GM19395 (cell line): ENCODE measurements at regions not wholly inside any gene's neighbourhood (a gene's known extent, or its start where the extent isn't known, plus 50 kb on each side); places are given as distances from the start of the nearest gene placed in this dataset.

Experiments
- ATAC-seq: cut with Tn5 transposase; IDR thresholded peaks from one replicate; pipeline ENCODE4 v1.9.1; 2021; ENCODE audit warnings: mild to moderate bottlenecking, moderate library complexity; ENCODE audit not compliant: unreplicated experiment

DNA sequence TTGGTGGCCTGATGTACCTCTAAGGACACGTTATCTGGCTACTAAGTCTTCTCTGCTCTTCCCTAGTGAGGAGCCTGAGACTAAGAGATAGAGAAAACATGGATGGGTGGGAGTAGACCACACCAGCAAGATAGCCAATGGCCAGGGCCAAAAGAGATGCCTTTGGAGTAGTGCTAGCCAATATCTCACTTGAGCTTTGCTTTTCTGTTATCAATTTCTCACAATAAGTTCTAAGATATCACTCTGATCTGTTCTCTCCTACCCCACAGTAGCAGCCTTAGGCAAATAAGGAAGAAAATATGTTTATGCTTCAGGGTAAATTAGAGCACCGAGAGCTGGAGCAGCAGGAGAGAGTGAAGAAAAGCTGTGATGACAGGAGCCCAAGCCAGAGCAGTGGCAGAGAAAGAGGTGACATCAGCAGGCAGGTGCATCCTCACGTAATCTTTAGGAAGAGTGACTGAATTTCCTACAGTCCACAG, 343.9 kb upstream of the NOCT start:
- no peak for ATAC-seq

DNA sequence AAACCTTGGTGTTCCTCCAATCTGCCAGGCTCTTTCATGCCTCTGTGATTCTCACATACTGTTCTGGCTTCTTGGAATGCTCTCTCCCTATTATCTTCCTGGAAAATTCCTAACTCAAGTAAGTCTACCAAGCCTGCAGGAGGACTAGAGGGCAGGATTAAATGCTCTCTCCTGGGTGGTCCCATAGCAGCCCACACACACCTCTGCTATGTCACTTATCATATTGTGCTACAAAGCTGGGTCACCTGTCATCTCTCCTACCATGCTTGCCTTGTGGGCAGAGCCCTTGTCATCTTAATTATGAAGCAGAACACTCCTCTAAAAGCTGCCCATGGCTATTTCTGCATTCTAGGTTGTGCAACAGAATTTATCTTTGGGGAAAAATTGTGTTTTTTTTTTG, 344.5 kb upstream of the NOCT start:
- ATAC-seq: no peak

DNA sequence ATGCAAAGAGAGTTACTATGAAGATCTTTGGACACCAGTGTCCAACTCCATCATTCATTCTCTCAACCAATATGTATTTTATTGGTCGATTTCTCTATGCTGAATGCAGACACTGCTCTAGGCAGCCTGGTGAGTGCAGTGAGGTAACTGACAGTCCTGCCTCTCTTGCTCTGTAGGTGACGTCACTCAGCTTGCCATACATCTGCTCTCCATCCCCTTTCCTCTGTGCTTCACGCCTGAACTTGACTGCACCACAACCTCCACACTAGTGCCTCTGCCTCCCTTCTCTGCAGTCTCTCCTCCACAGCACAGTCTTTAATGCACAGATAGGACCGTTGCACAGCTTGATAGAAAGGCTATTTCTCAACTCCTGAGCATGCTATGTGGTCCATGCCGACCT, 344.9 kb upstream of the NOCT start:
- ATAC-seq: no peak

DNA sequence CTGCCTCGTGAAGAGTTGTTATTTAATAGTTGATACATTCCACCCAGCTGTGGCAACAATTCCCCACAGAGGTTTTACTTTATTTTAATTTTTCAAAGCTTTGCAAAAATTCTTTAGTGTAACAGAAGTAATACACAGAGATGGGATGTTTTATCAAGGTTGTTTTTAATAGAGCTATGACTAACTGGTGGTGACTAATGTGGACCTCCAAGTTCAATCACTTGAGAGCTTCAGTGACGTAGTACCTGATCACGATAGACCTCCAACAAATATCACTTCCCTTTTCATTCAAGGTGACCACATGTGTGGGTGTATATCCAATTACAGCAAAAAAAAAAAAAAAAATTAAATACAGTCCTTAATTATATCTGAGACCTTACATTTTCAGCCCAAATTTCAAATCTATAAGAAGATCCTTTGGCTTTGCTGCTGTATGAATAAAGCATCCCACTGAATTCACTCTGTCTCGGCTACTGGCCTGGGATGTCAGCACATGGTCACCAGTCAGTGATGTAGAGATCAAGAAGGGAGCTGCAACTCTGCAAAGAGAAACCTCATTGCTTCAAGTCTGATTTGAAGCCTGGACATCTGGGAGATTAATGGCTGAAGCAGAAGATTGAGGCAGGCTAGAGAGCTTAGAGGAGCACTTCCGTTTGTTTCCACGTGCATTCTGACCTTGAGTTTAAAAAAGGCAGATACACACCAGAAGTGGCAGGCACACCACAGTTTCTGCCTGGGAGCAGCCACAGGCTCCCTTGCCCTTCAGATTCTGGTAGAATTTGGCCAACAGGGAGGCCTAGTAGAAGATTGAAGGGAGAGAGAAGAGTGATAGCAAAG, 345.9 kb upstream of the NOCT start:
- no peak for ATAC-seq

DNA sequence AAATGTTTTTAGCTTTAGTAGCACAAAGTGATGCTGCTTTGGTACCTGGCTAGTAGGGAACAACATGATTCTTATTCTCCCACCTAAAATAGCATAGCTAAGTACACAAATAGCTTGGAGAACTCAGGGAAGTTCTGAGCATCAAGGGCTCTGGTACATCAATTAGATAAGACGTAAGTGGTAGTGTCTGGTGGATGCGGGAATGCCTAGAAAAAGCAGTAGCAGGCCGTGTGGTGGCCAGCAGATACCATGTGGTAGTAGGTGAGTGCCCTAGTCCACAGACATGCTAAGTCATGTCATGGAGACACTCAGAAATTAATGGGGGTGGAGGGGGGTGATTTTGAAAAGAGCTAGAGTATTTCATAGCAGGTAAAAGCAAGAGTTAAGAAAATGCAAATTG, 347.3 kb upstream of the NOCT start:
- no peak for ATAC-seq

DNA sequence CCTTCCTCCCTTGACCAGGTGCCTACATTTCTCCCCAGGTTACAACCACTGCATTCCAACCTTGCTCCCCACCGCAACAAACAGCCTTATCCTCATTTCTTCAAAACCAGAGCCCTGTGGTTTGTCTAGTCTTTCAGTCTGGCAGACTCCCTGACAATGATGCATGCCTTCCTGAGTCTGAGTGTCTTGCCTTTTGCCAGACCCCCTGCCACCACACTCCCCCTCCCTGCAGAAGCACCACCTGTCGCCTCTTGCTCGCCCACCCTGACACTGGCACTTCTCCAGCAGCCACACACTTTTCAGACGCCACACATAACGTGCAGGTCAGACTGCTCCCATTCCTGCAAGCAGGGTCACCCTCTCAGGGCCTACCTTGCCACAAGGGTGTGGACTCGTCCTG, 349.2 kb upstream of the NOCT start:
- ATAC-seq: no peak

DNA sequence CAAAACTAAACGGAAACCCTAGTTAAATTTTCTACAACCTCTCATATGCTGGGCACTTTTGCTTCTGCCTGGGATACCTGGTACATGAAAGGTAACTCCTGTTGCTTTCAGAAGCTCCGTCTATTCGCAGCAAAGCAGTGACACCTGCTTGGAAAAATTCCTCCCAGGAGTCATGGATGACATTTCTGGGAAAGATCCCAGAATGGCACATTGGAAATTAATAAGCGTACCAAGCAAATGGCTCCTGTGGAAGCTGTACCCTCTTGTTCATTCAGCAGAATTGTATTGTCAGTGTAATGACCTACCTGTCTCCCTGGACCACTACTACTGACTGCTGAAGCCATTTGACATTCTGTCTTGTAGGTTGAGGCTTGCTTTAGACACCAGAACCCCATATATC, 349.7 kb upstream of the NOCT start:
- ATAC-seq: no peak

DNA sequence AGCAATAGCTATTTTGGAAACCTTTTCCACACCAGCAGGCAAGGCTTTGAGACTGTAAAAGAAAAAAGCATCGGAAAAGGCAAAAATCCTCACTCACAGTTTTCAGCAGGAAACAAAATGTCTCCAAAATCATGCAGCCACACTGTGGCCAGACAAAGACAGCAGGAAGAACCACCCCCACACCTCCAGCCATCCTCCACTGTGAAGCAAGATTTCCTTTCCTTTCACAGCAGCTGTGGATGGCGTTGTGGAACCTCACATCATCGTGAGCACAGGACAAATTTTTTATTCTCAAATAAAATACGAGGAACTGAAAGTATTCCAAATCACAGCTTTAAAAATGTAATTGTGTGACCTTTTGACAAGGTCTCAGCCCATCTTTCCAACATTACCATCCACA, 351.7 kb upstream of the NOCT start:
- no peak for ATAC-seq

DNA sequence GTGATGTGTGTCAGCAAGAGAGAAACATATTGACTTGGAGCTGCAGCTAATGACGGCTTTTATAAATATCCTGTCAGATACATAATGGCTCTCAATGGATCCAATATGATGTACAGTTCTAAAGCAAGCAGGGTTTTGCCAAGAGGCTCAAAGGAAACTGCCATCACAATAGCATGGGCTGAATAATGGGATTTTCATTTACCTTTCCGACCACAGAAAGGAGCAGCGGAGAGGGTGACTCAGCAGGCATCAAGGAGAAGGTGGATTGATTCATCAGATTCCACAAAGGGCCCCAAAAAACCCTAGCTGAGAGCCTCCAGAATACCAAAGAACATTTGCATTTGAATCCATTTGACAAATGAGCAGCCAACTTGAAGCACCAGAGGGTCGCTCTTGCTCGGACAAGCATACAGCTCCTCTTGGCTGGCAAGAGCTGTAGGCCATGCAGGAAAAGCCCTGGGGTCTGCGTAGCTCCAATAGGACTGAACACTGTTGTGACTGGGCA, 355.7 kb upstream of the NOCT start:
- no peak for ATAC-seq

DNA sequence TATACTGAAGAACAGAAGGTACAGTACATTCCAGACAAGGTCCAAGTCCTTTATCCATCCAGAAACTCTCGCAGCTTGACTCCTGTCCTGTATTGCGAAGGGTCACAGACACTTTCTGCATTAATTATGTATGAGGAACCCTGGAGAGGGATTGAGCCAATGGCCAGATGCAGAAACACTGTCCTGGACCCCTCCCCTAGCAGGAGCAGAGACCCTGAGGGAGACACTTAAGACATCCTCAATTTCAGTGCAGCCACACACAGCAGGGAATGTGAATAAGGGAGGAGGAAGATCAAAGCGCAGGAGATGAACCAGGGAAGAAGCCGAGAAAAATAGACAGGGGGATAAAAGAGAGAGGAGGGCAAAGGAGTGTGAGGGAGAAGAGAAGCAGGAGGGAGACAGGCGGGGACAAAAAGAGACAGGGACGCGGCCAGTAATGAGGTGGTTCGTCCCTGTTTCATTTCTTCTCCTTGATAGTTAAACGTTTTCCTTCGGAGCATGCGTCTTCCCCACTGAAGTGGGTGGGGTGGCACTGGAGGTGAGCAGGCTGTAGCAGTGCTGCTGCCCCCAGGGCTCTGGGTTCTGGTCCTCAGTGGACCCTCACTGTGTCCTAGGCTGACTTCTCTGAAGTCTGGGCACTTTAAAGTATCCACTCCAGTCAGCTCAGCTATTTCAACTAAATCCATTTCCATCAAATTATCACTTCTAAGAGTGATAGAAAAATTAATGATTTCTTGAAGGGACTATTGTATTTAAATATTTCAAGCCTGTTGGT, 356.4 kb upstream of the NOCT start:
- no peak for ATAC-seq

DNA sequence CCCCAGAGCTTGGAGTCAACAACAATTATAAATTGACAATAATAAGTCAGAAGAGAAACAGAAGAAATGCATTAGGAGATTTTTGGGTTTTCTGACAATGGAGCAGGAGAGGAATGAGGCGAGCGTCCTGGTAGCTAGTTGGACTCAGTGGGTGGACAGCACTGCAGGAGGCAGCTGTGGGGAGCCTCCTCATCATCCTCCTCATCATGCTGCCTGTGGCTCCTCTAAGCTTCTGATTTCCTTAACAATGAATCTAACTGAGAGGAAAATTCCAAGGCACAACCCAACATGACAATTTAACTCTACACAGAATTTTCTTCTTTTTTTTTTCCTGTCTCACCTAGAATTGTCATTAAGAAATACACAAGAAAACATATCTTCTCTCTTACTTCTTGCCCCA, 357.1 kb upstream of the NOCT start:
- ATAC-seq: no peak

DNA sequence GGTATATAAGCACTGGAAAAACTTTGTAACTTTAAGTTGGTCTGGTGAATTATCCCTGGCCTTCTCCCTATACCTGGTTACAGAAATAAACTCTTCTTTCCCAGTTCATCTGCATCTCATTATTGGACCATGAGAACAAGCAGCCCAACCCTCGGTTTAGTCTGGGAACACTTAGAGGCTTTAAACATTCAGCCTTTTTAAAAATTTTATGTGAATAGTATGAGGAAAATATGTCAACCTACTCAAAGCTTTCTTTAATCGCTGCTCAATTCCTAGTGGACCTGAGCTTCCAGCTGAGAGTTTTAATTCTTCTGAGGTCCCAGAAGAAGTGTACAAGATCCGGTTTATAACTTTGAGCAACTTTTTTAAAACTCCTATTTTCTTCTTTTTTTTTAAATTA, 358.6 kb upstream of the NOCT start:
- no peak for ATAC-seq

DNA sequence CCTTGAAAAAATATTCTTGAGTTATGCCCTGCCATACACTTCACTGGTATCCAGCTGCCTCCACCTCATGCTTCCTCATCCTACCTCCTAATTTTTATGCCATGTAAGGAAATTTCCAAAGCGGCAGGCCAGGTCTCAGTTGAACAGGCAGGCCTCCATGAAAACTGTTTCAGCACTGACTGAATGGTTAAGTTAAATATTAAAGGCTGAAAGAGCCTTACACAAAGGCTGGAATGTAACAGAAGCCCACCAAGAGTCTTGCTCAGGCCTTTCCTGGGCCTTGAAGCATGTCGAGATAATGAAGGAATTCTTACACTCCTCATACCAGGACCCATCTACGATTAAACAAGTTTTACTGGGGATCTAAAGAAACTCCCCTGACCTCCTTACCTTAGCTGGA, 359.6 kb upstream of the NOCT start:
- no peak for ATAC-seq

DNA sequence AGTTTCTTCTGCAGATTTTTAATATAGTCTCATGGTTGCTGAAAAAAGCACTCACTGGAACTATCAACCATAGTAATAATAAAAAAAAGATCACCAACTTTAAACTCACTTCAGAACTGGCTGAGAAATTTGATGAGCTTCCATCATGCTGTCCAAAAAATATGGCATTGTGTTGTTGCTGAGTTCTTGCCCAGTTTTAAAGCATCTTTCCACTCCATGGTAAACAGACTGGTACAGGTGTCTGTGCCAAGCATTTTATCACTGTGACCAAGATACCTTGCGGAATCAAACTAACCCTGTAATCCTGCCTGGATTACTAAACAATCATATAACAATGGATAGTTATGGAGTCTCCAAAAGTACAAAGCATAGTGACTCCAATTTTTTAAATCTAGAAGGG, 360.3 kb upstream of the NOCT start:
- ATAC-seq: no peak

DNA sequence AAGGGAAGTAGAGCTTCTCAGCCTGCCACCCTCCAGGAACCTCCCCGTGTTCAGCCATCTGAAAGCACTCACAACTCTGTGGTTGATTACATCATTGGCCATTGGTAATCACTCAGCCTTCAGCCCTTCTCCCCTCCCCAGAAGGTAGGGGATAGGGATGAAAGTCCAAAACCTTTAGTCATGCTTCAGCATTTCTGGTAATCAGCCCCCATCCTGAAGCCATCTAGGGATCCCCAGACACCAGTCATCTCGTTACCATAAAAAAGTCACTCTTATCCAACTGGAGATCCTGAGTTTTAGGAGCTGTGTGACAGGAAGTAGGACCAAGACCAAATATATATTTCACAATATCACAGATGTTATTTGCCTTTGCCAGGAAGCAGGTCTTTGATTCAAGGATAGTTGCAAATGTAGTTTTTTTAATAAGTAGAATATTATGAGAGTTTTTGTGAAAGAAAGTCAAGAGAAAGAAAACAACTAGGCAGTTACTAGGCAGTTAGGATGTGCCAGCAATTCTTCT, 364.6 kb upstream of the NOCT start:
- no peak for ATAC-seq

DNA sequence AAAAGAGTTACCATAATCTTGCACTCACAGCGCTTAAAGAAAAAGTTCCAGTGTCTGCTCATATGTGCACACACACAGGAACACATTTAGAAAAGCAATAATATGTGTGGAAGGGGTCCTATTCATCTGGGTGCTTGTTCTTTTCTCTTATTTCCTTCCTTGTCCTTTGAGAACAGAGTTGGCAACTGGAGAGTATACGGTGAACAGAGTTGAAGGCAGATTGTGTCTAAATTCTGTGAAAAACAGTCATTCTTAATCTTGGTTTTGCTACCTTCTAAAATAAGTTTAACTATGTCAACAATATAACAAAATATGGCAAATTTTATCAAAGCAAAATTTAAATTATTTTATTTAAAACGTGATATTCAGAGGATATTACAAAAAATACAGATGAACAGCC, 365.1 kb upstream of the NOCT start:
- ATAC-seq: no peak

DNA sequence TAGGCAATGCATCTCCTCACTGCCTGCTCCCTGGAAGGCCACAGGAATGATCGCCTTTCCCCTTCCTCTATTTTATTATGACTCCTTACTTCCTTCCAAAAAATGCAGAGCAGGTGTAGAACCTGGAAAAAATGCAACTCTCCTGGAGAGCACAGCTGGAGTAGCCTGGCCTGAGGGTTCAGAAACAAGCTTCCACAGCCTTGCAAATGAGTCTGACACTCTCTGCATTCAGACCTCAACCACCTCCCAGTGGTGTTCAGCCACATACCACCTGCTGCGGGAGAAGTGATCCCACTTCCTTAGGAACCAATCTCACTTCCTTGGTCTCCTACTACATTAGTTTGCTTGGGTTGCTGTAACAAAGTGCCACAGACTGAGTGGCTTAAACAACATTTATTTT, 368.1 kb upstream of the NOCT start:
- ATAC-seq: no peak

DNA sequence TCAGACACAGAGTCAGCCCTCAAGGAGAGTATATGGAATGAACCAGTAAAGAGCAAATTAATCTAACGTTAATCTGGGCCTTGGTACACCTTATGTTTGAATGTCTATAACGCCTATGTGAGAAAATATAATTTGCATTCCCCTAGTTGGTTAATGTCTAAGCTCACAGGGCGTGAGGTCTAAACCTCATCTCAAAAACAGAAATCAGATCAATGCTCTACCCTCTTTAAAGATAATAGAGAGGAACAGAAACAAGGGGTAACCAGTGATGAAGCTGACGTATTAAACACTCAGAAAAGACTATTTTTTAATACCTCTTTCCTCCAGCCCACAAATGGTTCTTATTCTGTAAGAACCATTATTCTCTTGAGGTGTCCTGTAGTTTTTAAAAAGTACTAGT, 369.2 kb upstream of the NOCT start:
- ATAC-seq: no peak

DNA sequence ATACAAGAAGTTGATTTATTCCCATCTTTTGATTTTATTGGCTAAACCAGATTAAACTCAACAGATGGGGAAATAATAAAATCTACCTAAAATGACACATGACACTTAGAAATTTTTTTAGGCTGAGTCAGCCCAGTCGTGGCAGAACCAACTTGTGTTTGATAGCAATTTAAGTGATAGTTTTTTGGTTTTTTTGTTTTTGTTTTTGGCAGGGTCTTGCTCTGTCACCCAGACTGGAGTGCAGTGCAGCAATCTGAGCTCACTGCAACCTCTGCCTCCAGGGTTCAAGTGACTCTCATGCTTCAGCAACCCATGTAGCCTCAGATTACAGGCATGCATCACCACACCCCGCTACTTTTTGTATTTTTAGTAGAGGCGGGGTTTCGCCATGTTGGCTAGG, 370.3 kb upstream of the NOCT start:
- ATAC-seq: no peak

DNA sequence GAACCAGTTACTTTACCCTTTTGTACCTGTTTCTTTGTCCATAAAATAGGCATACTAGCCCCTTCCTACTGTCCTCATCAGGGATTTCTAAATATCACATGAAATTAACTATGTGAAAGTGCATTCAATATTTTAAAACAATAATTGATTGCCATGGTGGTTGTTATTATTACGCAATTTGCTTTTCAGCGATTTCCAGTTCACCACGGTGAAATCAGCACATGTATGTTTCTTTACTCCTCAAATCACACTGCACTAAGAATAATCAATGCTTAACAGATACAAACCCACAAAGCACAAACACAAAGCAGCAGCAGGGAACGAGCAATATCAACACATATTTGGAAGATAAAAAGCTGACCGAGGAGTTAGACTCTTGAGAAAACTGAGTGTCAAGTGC, 371.3 kb upstream of the NOCT start:
- no peak for ATAC-seq

DNA sequence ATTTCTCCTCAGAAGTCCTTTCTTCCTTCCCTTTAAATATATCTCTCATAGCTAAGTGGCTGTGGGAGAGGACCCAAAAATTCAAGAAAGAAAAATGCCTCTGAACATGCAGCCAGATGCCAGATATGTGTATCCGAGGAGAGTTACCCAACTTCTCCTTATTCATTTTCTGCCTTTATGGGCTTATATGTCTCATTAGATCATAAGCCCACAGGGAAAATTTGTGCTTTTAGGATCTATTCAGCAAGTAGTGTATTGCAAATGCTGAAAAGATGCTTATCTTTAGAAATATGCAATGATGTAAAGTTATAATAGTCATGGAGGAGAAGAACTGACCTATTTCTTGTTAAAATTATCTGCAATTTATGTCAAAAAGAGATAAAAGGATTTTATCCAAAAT, 371.8 kb upstream of the NOCT start:
- ATAC-seq: no peak
